Stimulated activated naive CD8-positive, alpha-beta T cell treated with anti-CD3 and anti-CD28 coated beads, Interleukin-15, amount 100 ng/mL, for 72 hours (primary cell): ENCODE measurements at regions not wholly inside any gene's neighbourhood (a gene's known extent, or its start where the extent isn't known, plus 50 kb on each side); places are given as distances from the start of the nearest gene placed in this dataset.
A peak's percentile ranks its signal among the peaks of the same experiment; 100 is the strongest.
"Not testable (repeated sequence)": the region's sequence is repeated elsewhere in the genome, so short reads cannot be mapped to it uniquely, and the experiment has no call there.

Experiments
- ATAC-seq: fragments of 150-1000 bp; cut with Tn5 transposase; 2 replicates; pipeline ENCODE4 v1.10.0; 2021; ENCODE audit warnings: mild to moderate bottlenecking, moderate library complexity
- DNase-seq, 2 donors: peaks; one replicate each; pipeline ENCODE4 v3.0.0; 2021 to 2022
- H3K27ac Mint-ChIP-seq, 2 donors: one replicate each; pipeline ENCODE4 v1.8.0; 2022; ENCODE audit warnings: mild to moderate bottlenecking in 2 of 2, mixed read lengths in 2 of 2, moderate library complexity in 2 of 2
- H3K27me3 Mint-ChIP-seq: one replicate; pipeline ENCODE4 v1.8.0; 2022; ENCODE audit warnings: mixed read lengths
- H3K4me1 Mint-ChIP-seq: one replicate; pipeline ENCODE4 v1.8.0; 2022; ENCODE audit warnings: mild to moderate bottlenecking, mixed read lengths
- H3K4me3 Mint-ChIP-seq, 2 donors: one replicate each; pipeline ENCODE4 v1.8.0; 2022; ENCODE audit warnings: mild to moderate bottlenecking in 2 of 2, mixed read lengths in 2 of 2, moderate library complexity in 1 of 2
- H3K9me3 Mint-ChIP-seq, 2 donors: one replicate each; pipeline ENCODE4 v1.8.0; 2022; ENCODE audit warnings: mixed read lengths in 2 of 2

GRCh38 chr13:66237411-66238062 is 992.6 kb downstream of the PCDH9 start:
- H3K9me3 Mint-ChIP-seq, result peaks cover 8 to 12% of the 10 kb centered on the region in 2 donors
- DNase-seq, result no peak
- H3K27me3 Mint-ChIP-seq, result no peaks in the 10 kb centered on the region
- H3K4me3 Mint-ChIP-seq, result no peak overlapping the region
- no peak for ATAC-seq
- H3K27ac Mint-ChIP-seq, result no peak overlapping the region
- no peaks in the 10 kb centered on the region for H3K4me1 Mint-ChIP-seq

- Mint-ChIP-seq H3K9me3 (peaks cover 8 to 28% of the 10 kb centered on the region in 2 donors), H3K27me3 (no peaks in the 10 kb centered on the region), H3K4me3 (no peak overlapping the region), H3K4me1 (no peaks in the 10 kb centered on the region), H3K27ac (no peak overlapping the region)
- ATAC-seq, result no peak
- no peak for DNase-seq
Measured at GRCh38 chr13:66234159-66234558, 996.0 kb downstream of the PCDH9 start.

- not testable (repeated sequence) for H3K4me3 Mint-ChIP-seq, DNase-seq, H3K27ac Mint-ChIP-seq, ATAC-seq, H3K4me1 Mint-ChIP-seq, H3K27me3 Mint-ChIP-seq
- peaks cover 8 to 28% of the 10 kb centered on the region in 2 donors for H3K9me3 Mint-ChIP-seq
Measured at GRCh38 chr13:66231958-66232357, 998.2 kb downstream of the PCDH9 start.

- no peak for DNase-seq
- ATAC-seq, result no peak
- no peaks in the 10 kb centered on the region for H3K4me1 Mint-ChIP-seq
- H3K27ac Mint-ChIP-seq, result no peak overlapping the region
- peaks cover 0 to 5% of the 10 kb centered on the region in 2 donors for H3K9me3 Mint-ChIP-seq
- H3K4me3 Mint-ChIP-seq, result no peak overlapping the region
- H3K27me3 Mint-ChIP-seq, result no peaks in the 10 kb centered on the region
Measured at GRCh38 chr13:66225072-66225471, 1005.1 kb downstream of the PCDH9 start.

GRCh38 chr13:66224663-66225062 is 1005.5 kb downstream of the PCDH9 start:
- no peak for ATAC-seq
- H3K9me3 Mint-ChIP-seq, result peaks cover 0 to under 1% of the 10 kb centered on the region in 2 donors
- no peaks in the 10 kb centered on the region for H3K27me3 Mint-ChIP-seq
- DNase-seq, result no peak
- H3K4me3 Mint-ChIP-seq, result no peak overlapping the region
- H3K4me1 Mint-ChIP-seq, result no peaks in the 10 kb centered on the region
- H3K27ac Mint-ChIP-seq, result no peak overlapping the region

GRCh38 chr13:66222926-66223325 is 1007.2 kb downstream of the PCDH9 start:
- H3K4me1 Mint-ChIP-seq, result no peaks in the 10 kb centered on the region
- ATAC-seq, result peak; percentile 84
- H3K4me3 Mint-ChIP-seq, result peak overlapping the region in 1 of 2 donors; percentile 40
- no peaks in the 10 kb centered on the region for H3K27me3 Mint-ChIP-seq
- peak overlapping the region in 1 of 2 donors; percentile 28 for H3K27ac Mint-ChIP-seq
- DNase-seq, result peak in 1 of 2 donors; percentile 8
- H3K9me3 Mint-ChIP-seq, result no peaks in the 10 kb centered on the region

- no peaks in the 10 kb centered on the region for H3K9me3 Mint-ChIP-seq
- H3K27me3 Mint-ChIP-seq, result no peaks in the 10 kb centered on the region
- no peaks in the 10 kb centered on the region for H3K4me1 Mint-ChIP-seq
- ATAC-seq (no peak), DNase-seq (no peak)
- no peak overlapping the region for H3K4me3 Mint-ChIP-seq
- no peak overlapping the region for H3K27ac Mint-ChIP-seq
Measured at GRCh38 chr13:66222127-66222526, 1008.0 kb downstream of the PCDH9 start.

GRCh38 chr13:66219506-66219905 is 1010.6 kb downstream of the PCDH9 start:
- Mint-ChIP-seq H3K27me3 (no peaks in the 10 kb centered on the region), H3K9me3 (peaks cover 0 to 7% of the 10 kb centered on the region in 2 donors), H3K4me1 (no peaks in the 10 kb centered on the region), H3K4me3 (no peak overlapping the region), H3K27ac (peak overlapping the region in 1 of 2 donors; percentile 70)
- no peak for ATAC-seq
- DNase-seq, result no peak

- Mint-ChIP-seq H3K4me1 (no peaks in the 10 kb centered on the region), H3K27me3 (no peaks in the 10 kb centered on the region), H3K27ac (no peak overlapping the region), H3K9me3 (peaks cover 0 to 7% of the 10 kb centered on the region in 2 donors), H3K4me3 (no peak overlapping the region)
- DNase-seq (no peak), ATAC-seq (no peak)
Measured at GRCh38 chr13:66218583-66218982, 1011.6 kb downstream of the PCDH9 start.

GRCh38 chr13:66216728-66217127 is 1013.4 kb downstream of the PCDH9 start:
- no peak for ATAC-seq
- Mint-ChIP-seq H3K9me3 (peaks cover 0 to 7% of the 10 kb centered on the region in 2 donors), H3K4me1 (no peaks in the 10 kb centered on the region), H3K4me3 (no peak overlapping the region), H3K27ac (no peak overlapping the region), H3K27me3 (no peaks in the 10 kb centered on the region)
- no peak for DNase-seq

- H3K27ac Mint-ChIP-seq, result no peak overlapping the region
- no peaks in the 10 kb centered on the region for H3K4me1 Mint-ChIP-seq
- no peak overlapping the region for H3K4me3 Mint-ChIP-seq
- no peaks in the 10 kb centered on the region for H3K27me3 Mint-ChIP-seq
- DNase-seq (no peak), ATAC-seq (no peak)
- peaks cover 5 to 7% of the 10 kb centered on the region in 2 donors for H3K9me3 Mint-ChIP-seq
Measured at GRCh38 chr13:66214467-66214866, 1015.7 kb downstream of the PCDH9 start.

GRCh38 chr13:66212511-66212910 is 1017.6 kb downstream of the PCDH9 start:
- H3K27ac Mint-ChIP-seq, result no peak overlapping the region

GRCh38 chr13:66210677-66211076 is 1019.5 kb downstream of the PCDH9 start:
- ATAC-seq (no peak), DNase-seq (no peak)
- H3K27ac Mint-ChIP-seq, result no peak overlapping the region
- no peak overlapping the region for H3K4me3 Mint-ChIP-seq
- H3K9me3 Mint-ChIP-seq, result peaks cover 3 to 5% of the 10 kb centered on the region in 2 donors
- no peaks in the 10 kb centered on the region for H3K4me1 Mint-ChIP-seq
- H3K27me3 Mint-ChIP-seq, result no peaks in the 10 kb centered on the region

More at GRCh38 chr13:66212511-66212910, 1017.6 kb downstream of the PCDH9 start:
- no peak for DNase-seq
- H3K4me1 Mint-ChIP-seq, result no peaks in the 10 kb centered on the region
- no peaks in the 10 kb centered on the region for H3K27me3 Mint-ChIP-seq
- ATAC-seq, result no peak
- peaks cover 5 to 7% of the 10 kb centered on the region in 2 donors for H3K9me3 Mint-ChIP-seq
- H3K4me3 Mint-ChIP-seq, result no peak overlapping the region

GRCh38 chr13:66208589-66208988 is 1021.5 kb downstream of the PCDH9 start:
- H3K4me3 Mint-ChIP-seq, result no peak overlapping the region
- peaks cover 0 to 5% of the 10 kb centered on the region in 2 donors for H3K9me3 Mint-ChIP-seq
- ATAC-seq (no peak), DNase-seq (no peak)
- no peaks in the 10 kb centered on the region for H3K4me1 Mint-ChIP-seq
- no peaks in the 10 kb centered on the region for H3K27me3 Mint-ChIP-seq
- H3K27ac Mint-ChIP-seq, result no peak overlapping the region

GRCh38 chr13:66207610-66208009 is 1022.5 kb downstream of the PCDH9 start:
- H3K27ac Mint-ChIP-seq, result no peak overlapping the region
- DNase-seq (no peak), ATAC-seq (no peak)
- H3K4me1 Mint-ChIP-seq, result no peaks in the 10 kb centered on the region
- no peaks in the 10 kb centered on the region for H3K27me3 Mint-ChIP-seq
- no peak overlapping the region for H3K4me3 Mint-ChIP-seq
- H3K9me3 Mint-ChIP-seq, result peaks cover 0 to 10% of the 10 kb centered on the region in 2 donors

GRCh38 chr13:66205807-66206206 is 1024.3 kb downstream of the PCDH9 start:
- Mint-ChIP-seq H3K4me1 (no peaks in the 10 kb centered on the region), H3K27ac (no peak overlapping the region), H3K4me3 (no peak overlapping the region), H3K9me3 (peaks cover 0 to 7% of the 10 kb centered on the region in 2 donors), H3K27me3 (no peaks in the 10 kb centered on the region)
- DNase-seq, result no peak
- ATAC-seq, result no peak

- no peak overlapping the region for H3K27ac Mint-ChIP-seq
- no peak overlapping the region for H3K4me3 Mint-ChIP-seq
- peaks cover 0 to 5% of the 10 kb centered on the region in 2 donors for H3K9me3 Mint-ChIP-seq
- no peaks in the 10 kb centered on the region for H3K4me1 Mint-ChIP-seq
- ATAC-seq, result no peak
- no peak for DNase-seq
- H3K27me3 Mint-ChIP-seq, result no peaks in the 10 kb centered on the region
Measured at GRCh38 chr13:66200555-66200954, 1029.6 kb downstream of the PCDH9 start.
